ENCODE measurements at regions not wholly inside any gene's neighbourhood (a gene's known extent, or its start where the extent isn't known, plus 50 kb on each side); places are given as distances from the start of the nearest gene placed in this dataset.

- no peak overlapping the region for H3K27ac ChIP-seq (ENCODE audit: low read length)
- H3K79me2 ChIP-seq (ENCODE audit: insufficient read depth, low read length) = no peaks in the 10 kb centered on the region
- H4K20me1 ChIP-seq (ENCODE audit: insufficient read depth, low read length) = no peaks in the 10 kb centered on the region
- H3K9me3 ChIP-seq (ENCODE audit: insufficient read depth, low read length, severe bottlenecking) = no peaks in the 10 kb centered on the region
- no peak overlapping the region for H2AFZ ChIP-seq (ENCODE audit: low read depth, low read length)
- no peaks in the 10 kb centered on the region for H3K27me3 ChIP-seq (ENCODE audit: insufficient read depth, low read length, poor library complexity)
- TF ChIP-seq CTCF (IDR thresholded peaks at IDR 0.05; ENCODE audit: borderline replicate concordance, extremely low read depth, low read length, poor library complexity, severe bottlenecking) (no peak), EZH2 (IDR thresholded peaks at IDR 0.05; ENCODE audit: borderline replicate concordance, low read depth, low read length, severe bottlenecking) (no peak)
- no peaks in the 10 kb centered on the region for H3K36me3 ChIP-seq (ENCODE audit: insufficient read depth, low read length)
- H3K4me3 ChIP-seq (ENCODE audit: low read depth in 1 of 2, low read length in 2 of 2) = no peak overlapping the region
- H3K9ac ChIP-seq (ENCODE audit: low read depth, low read length) = no peak overlapping the region
- H3K4me2 ChIP-seq (ENCODE audit: insufficient read depth, low read length) = no peak overlapping the region
- ATAC-seq (ENCODE audit: insufficient read depth, low read depth) (no peak), DNase-seq (no peak)
- no peaks in the 10 kb centered on the region for H3K4me1 ChIP-seq (ENCODE audit: insufficient read depth, low read length)
Measured at GRCh38 chr9:82128011-82128696, 139.6 kb downstream of the SPATA31D1 start.

- TF ChIP-seq CTCF (IDR thresholded peaks at IDR 0.05; ENCODE audit: borderline replicate concordance, extremely low read depth, low read length, poor library complexity, severe bottlenecking) = no peak
- no peak for TF ChIP-seq EZH2 (IDR thresholded peaks at IDR 0.05; ENCODE audit: borderline replicate concordance, low read depth, low read length, severe bottlenecking)
Measured at GRCh38 chr9:82129708-82130107, 141.1 kb downstream of the SPATA31D1 start.

GRCh38 chr9:82130331-82131042 lies 141.9 kb downstream of the SPATA31D1 start:
- no peak overlapping the region for H3K4me2 ChIP-seq (ENCODE audit: insufficient read depth, low read length)
- no peaks in the 10 kb centered on the region for H3K36me3 ChIP-seq (ENCODE audit: insufficient read depth, low read length)
- DNase-seq = no peak
- no peak for ATAC-seq (ENCODE audit: insufficient read depth, low read depth)
- H3K27ac ChIP-seq (ENCODE audit: low read length) = no peak overlapping the region
- no peaks in the 10 kb centered on the region for H3K79me2 ChIP-seq (ENCODE audit: insufficient read depth, low read length)
- no peak overlapping the region for H3K9ac ChIP-seq (ENCODE audit: low read depth, low read length)
- no peak for TF ChIP-seq EZH2 (IDR thresholded peaks at IDR 0.05; ENCODE audit: borderline replicate concordance, low read depth, low read length, severe bottlenecking)
- TF ChIP-seq CTCF (IDR thresholded peaks at IDR 0.05; ENCODE audit: borderline replicate concordance, extremely low read depth, low read length, poor library complexity, severe bottlenecking) = no peak
- no peak overlapping the region for H3K4me3 ChIP-seq (ENCODE audit: low read depth in 1 of 2, low read length in 2 of 2)
- H3K9me3 ChIP-seq (ENCODE audit: insufficient read depth, low read length, severe bottlenecking) = no peaks in the 10 kb centered on the region
- H4K20me1 ChIP-seq (ENCODE audit: insufficient read depth, low read length) = no peaks in the 10 kb centered on the region
- H3K27me3 ChIP-seq (ENCODE audit: insufficient read depth, low read length, poor library complexity) = no peaks in the 10 kb centered on the region
- no peaks in the 10 kb centered on the region for H3K4me1 ChIP-seq (ENCODE audit: insufficient read depth, low read length)
- no peak overlapping the region for H2AFZ ChIP-seq (ENCODE audit: low read depth, low read length)

More at GRCh38 chr9:82129708-82130107, 141.1 kb downstream of the SPATA31D1 start:
- no peak overlapping the region for H3K4me3 ChIP-seq (ENCODE audit: low read depth in 1 of 2, low read length in 2 of 2)
- H3K27ac ChIP-seq (ENCODE audit: low read length) = no peak overlapping the region
- H3K9me3 ChIP-seq (ENCODE audit: insufficient read depth, low read length, severe bottlenecking) = no peaks in the 10 kb centered on the region
- no peaks in the 10 kb centered on the region for H3K27me3 ChIP-seq (ENCODE audit: insufficient read depth, low read length, poor library complexity)
- H3K79me2 ChIP-seq (ENCODE audit: insufficient read depth, low read length) = no peaks in the 10 kb centered on the region
- H3K9ac ChIP-seq (ENCODE audit: low read depth, low read length) = no peak overlapping the region
- H4K20me1 ChIP-seq (ENCODE audit: insufficient read depth, low read length) = no peaks in the 10 kb centered on the region
- no peaks in the 10 kb centered on the region for H3K4me1 ChIP-seq (ENCODE audit: insufficient read depth, low read length)
- no peak overlapping the region for H3K4me2 ChIP-seq (ENCODE audit: insufficient read depth, low read length)
- no peak for ATAC-seq (ENCODE audit: insufficient read depth, low read depth)
- no peaks in the 10 kb centered on the region for H3K36me3 ChIP-seq (ENCODE audit: insufficient read depth, low read length)
- DNase-seq = no peak
- no peak overlapping the region for H2AFZ ChIP-seq (ENCODE audit: low read depth, low read length)
